ENCODE measurements at regions not wholly inside any gene's neighbourhood (a gene's known extent, or its start where the extent isn't known, plus 50 kb on each side); places are given as distances from the start of the nearest gene placed in this dataset.

DNA sequence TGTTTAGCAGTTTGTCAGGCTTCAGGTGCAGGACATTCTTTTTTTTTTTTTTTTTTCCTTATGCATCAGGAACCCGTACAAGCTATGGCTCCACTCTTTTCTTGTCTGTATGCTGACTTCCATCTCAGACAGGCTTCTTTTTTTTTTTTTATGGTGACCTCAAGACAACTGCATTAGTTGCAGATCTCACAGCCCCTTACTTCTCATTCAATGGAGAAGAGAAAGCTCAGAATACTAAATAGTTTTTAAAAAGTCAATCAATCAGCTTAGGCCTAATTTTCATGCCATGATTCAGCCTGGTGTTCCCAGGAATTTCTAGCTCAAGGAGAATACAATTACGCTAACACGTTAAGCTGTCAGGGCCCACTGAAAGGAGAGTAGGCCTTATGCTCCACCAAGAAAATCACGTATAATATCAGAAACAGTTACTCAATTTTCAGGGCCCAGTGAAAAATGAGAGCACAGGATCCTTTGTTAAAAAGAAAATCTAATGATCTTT is 1596.0 kb upstream of the MIR17HG start:
- no peak for DNase-seq

GRCh38 chr13:89752394-89752793 is 1595.1 kb upstream of the MIR17HG start:
- DNase-seq = no peak

- no peak for DNase-seq
Observed at GRCh38 chr13:89755729-89756492, 1591.6 kb upstream of the MIR17HG start.

GRCh38 chr13:89763005-89763404 is 1584.5 kb upstream of the MIR17HG start:
- no peak for DNase-seq

DNA sequence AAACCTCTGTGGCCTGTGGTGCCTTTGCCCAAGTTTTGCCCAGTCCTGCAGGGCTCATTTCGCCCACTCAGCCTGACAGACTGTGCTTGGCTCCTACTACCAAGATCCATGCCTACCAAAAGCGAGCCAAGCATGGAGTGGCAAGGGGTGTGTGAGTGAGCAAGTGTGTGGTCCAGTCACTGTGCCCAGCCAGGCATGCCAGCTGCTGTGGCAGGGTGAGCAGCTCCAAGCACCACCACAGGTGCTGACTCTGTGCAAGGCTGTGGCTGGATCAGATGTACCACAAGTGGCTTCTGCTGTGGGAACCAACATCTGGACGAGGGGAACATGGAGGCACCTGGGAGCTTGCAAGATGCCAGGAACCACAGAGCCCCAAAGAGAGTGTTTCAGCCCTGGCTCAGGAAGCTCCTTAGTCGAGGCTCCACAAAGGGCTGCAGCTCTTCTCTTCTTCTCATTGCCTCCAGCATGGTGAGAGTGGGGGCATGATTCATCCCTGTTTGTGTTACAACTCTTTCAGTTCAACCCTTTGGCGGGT is 1564.2 kb upstream of the MIR17HG start:
- DNase-seq = no peak

DNA sequence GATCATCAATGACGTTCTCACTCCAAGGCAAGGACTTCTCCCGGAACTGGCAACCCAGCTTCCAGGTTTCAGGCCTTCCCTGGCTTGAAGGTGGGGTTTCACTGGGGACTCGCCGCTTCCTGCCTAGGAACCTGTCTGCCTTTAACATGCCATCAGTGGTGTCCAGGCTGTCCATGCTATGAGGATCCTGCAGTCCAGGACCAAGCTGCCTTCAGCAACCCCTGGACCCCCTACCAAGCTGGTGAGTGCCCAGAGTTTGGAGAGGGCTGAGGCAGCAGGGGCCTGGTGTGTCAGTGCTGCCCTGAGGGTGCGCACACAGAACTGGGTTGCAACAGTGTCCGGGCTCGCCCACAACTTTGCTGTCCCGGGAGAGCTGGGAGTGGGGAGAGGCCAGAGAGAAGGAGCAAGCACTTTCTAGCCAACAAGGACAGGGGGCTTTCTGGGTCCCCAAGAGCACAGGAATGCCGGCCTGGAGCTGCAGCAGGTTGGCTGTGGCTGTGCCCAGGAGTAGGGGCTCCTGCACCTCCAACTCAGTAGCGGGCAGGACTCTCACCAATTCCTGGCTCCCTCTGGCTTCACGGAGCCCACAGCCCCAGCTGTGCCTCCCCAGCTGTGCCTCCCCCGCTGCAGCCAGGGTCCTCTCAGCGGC is 1563.2 kb upstream of the MIR17HG start:
- DNase-seq = peak in 1 of 5 donors; percentile 7

DNA sequence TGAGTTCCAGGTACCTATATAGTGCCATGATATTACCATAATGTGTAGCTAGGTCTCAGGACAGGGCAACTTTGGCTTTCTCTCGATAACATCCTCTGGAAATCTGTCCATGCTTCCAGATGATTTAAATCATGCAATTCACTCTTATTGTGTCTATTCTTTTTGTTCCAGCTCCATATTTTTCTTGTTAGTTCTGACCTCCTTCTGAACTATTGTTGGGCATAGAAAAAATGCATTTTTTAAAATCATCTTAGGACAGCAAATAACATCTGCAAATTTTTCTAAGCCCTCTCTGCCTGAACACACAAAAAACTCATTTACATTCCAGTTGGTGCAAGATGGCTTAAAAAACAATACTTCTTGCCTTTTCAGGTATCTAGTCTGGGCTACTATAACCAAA is 1561.0 kb upstream of the MIR17HG start:
- DNase-seq = no peak

DNA sequence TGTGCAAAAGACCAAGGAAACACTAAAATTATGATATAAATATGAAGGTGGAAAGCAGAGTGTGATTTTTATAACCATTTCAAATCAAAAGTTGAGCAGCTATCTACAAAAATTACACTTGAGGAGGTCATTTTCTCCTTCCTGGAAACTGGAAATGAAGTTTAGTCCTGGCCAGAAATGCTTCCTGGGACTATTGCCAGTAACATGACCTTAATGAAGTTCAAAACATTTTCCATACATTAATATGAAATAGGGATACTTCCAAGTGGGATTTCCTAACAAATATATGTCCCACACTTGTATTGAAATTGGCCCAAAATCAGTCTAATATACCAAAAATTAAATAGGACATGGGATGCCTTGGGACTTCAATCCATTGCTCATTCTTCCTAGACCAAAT is 1556.8 kb upstream of the MIR17HG start:
- no peak for DNase-seq

DNA sequence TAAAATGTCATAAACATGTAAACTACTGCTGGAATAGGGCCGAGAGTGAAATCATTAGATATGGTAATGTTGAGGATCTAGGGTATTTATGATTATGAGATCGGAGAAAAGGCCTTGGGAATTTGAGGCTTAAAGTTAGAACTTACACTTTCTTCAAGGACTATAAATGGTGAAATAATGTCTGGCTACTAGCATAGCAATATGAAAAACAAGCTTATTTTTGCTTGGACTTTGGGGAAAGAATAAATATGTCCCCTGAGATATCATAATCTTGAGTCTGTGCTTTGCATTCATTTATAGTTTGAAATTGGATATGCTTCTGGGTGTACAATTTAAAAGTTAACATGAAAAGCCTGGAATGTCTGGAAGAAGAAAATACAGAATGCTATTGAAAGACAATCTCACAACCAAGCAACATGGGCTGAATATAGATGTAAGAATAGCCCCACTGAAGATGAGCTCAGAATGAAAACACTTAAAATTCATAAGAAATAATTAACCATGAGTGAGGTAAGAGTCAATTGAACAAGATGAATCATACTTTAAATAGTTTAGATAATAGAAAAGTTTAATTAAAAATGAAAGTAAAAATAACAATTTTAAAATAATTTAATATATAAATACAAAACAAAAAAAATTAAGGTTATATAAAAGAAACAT is 1555.4 kb upstream of the MIR17HG start:
- no peak for DNase-seq

DNA sequence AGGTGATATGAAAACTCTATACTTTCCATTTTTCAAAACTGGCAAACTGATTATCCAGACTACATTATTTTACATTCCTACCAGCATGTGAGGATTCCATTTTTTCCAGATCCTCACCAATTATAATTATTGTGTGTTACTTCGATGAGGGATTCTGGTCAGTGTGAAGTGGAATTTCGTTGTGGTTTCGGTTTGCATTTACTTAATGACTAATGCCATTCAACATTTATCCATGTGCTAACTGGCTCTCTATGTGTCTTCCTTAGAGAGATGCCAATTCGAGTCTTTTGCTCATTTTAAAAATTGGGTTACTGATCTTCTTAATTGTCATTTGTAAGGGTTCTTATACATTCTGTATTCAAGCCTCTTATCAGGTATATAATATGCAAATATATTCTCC is 1551.3 kb upstream of the MIR17HG start:
- no peak for DNase-seq

DNA sequence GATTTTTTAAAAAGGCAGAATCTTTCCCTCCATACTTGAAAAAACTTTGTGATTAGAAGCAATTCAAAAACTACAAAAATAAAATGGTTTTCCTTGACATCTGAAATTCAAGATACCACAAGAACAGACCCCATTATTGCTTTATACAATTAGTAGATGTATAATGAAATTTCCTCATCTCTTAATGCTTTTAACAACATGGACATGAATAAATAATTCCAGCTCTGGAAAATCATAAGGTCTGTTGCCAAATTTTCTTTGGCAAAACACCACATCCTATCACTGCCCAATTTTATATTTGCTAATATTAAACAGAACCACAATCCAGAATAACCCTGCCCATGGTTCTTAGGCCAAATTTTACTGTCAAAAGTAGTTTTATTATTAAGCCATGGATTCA is 1543.6 kb upstream of the MIR17HG start:
- no peak for DNase-seq

DNA sequence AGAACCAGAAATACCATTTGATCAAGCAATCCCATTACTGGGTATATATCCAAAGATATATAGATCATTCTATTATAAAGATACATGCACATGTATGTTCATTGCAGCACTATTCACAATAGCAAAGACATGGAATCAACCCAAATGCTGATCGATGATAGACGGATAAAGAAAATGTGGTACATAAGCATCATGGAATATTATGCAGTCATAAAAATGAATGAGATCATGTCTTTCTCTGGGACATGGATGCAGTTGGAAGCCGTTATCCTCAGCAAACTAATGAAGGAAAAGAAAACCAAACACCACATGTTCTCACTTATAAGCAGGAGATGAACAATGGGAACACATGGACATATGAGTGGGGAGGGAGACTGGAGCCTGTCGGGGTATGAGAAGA is 1540.9 kb upstream of the MIR17HG start:
- DNase-seq = no peak

DNA sequence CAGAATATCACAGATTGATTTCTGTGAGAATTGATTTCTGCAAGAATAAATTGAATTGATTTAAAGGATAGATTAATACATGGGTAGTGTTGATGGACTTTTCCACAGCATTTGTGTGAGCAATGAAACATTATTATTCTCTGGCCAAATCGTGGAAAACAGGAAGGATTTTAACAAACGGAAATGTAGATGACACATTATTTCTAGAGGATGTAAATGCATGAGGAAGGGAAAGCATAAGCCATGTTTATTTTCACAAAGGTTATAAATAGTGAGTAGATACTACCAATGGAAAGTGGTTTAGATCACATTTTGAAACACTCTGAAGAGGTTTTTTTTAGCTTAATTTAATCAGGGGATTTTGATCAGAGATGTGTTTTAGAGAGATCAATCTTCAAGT is 1534.6 kb upstream of the MIR17HG start:
- DNase-seq = no peak

DNA sequence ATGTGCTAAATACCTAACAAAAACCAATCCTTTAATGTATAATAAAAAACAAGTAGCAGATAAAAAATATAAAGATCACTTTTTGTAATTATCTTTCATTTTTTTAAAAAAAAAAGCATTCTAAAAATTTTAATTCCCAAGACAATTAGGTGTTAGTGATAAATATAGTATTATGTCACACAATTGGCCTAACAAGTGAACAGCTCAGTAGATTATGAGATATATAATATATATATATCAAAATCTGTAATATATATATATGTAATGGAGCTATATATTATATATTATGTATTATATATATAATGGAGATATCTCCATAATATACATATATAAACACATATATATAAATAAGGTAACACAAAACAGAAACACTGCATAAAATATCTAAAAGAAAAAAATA is 1531.1 kb upstream of the MIR17HG start:
- no peak for DNase-seq

- DNase-seq = no peak
Observed at GRCh38 chr13:89822467-89822866, 1525.0 kb upstream of the MIR17HG start.

GRCh38 chr13:89827552-89827951 is 1519.9 kb upstream of the MIR17HG start:
- no peak for DNase-seq

- no peak for DNase-seq
Observed at GRCh38 chr13:89828506-89828905, 1519.0 kb upstream of the MIR17HG start.

DNA sequence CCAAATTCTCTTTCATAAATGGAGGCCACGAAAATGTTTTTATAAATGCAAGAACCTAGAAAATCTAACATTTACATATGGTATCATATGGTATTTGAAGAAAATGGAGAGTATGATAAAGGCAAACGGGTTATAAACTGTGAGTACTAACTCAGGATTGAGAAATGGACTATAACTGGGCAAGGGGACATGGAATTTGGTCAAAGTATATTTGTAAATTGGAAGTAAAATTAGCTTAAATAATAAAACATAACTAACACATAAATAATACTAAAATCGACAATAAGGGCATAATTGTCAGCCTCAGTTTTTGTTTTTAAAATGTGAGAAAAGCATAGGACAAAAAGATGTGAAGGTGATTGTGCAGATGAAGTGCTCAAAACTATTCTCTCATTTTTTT is 1516.3 kb upstream of the MIR17HG start:
- no peak for DNase-seq

DNA sequence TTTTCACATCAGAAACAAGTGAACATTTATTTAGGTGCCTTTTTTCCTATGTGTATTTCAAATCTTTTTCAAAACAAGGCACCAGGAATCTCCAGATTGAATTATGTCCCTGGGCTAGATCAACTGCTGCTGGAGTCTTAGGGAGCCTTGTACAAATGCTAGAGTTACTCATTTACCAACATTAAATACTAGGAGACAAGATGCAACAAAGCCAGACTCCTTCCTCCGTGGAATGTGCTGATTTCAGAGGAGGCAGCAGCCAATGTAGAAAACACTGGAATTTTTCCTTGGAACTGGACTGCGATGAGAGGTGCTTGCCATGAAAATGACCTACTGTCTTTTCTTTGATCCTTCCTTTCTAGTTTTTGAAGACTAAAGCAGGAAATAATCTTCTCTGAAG is 1514.7 kb upstream of the MIR17HG start:
- no peak for DNase-seq

DNA sequence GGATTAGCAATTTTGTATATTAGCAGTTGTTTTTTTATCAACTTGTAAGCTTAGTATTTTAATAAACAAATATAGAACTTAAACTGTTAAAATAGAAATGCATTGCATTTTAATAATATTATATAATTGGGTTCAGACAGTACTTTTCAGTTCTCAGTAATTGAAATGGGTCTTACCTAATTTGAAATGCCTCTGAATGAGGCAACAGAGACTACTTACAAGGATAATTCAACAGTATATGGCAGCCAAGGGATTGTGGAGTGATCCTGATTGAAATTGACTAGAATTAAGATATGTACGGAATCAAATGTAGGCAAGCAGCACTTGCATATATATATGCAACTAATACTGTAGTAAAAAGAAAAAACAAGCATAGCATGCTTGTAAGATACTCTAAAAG is 1503.9 kb upstream of the MIR17HG start:
- no peak for DNase-seq

GRCh38 chr13:89845874-89846273 is 1501.6 kb upstream of the MIR17HG start:
- no peak for DNase-seq

GRCh38 chr13:89846926-89847585 is 1500.4 kb upstream of the MIR17HG start:
- no peak for DNase-seq

DNA sequence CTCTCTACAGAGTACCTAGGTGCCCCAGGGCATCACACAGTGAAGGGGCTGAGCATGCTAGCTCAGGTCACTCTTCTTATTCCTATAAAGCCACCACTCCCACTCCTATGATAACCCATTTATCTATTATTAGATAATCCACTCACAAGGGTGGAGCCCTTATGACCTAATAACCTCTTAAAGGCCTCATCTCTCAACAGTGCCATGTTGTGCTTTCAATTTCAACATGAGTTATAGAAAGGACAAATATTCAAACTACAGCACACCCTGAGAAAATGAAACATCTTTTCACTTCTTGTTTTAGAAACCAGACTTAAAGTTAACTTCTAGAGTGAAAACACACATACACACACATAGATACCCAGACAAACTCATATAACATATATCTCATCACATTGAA is 1494.9 kb upstream of the MIR17HG start:
- DNase-seq = no peak
